ENCODE measurements at regions not wholly inside any gene's neighbourhood (a gene's known extent, or its start where the extent isn't known, plus 50 kb on each side); places are given as distances from the start of the nearest gene placed in this dataset.

- no peak overlapping the region for H2AFZ ChIP-seq (ENCODE audit: low read depth, low read length, severe bottlenecking)
- no peak overlapping the region for H3K9ac ChIP-seq (ENCODE audit: low read length)
- no peaks in the 10 kb centered on the region for H3F3A ChIP-seq (ENCODE audit: insufficient read depth)
- no peaks in the 10 kb centered on the region for H3K27me3 ChIP-seq (ENCODE audit: low read length)
- H3K9me2 ChIP-seq (replicated peaks; ENCODE audit: insufficient read depth, low read length) = no peaks in the 10 kb centered on the region
- H3K9me3 ChIP-seq (ENCODE audit: insufficient read depth, low read length) = no peaks in the 10 kb centered on the region
- H4K20me1 ChIP-seq (ENCODE audit: low read depth, low read length) = no peaks in the 10 kb centered on the region
- TF ChIP-seq, protein P1, sequence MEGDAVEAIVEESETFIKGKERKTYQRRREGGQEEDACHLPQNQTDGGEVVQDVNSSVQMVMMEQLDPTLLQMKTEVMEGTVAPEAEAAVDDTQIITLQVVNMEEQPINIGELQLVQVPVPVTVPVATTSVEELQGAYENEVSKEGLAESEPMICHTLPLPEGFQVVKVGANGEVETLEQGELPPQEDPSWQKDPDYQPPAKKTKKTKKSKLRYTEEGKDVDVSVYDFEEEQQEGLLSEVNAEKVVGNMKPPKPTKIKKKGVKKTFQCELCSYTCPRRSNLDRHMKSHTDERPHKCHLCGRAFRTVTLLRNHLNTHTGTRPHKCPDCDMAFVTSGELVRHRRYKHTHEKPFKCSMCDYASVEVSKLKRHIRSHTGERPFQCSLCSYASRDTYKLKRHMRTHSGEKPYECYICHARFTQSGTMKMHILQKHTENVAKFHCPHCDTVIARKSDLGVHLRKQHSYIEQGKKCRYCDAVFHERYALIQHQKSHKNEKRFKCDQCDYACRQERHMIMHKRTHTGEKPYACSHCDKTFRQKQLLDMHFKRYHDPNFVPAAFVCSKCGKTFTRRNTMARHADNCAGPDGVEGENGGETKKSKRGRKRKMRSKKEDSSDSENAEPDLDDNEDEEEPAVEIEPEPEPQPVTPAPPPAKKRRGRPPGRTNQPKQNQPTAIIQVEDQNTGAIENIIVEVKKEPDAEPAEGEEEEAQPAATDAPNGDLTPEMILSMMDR (IDR thresholded peaks at IDR 0.05; ENCODE audit: insufficient read depth, low read length, poor library complexity, severe bottlenecking) = no peak
- no peak for TF ChIP-seq EZH2phosphoT487 (conservative IDR thresholded peaks at IDR 0.05; ENCODE audit: low read length)
- H3K79me2 ChIP-seq (ENCODE audit: insufficient read depth, low read length) = no peaks in the 10 kb centered on the region
- no peak overlapping the region for H3K4me3 ChIP-seq (ENCODE audit: insufficient read depth, low read length, poor library complexity, severe bottlenecking)
- no peaks in the 10 kb centered on the region for H3K36me3 ChIP-seq (ENCODE audit: low read length)
- H3K4me2 ChIP-seq (ENCODE audit: low read depth, low read length, poor library complexity, severe bottlenecking) = no peak overlapping the region
- H3K27ac ChIP-seq (ENCODE audit: low read depth, low read length) = no peak overlapping the region
These were observed 236.2 kb upstream of the HTR2A start for GRCh38 chr13:47133011-47133445.

GRCh38 chr13:47129461-47129860 lies 232.6 kb upstream of the HTR2A start:
- H2AFZ ChIP-seq (ENCODE audit: low read depth, low read length, severe bottlenecking) = no peak overlapping the region
- no peaks in the 10 kb centered on the region for H4K20me1 ChIP-seq (ENCODE audit: low read depth, low read length)
- no peak overlapping the region for H3K4me3 ChIP-seq (ENCODE audit: insufficient read depth, low read length, poor library complexity, severe bottlenecking)
- no peaks in the 10 kb centered on the region for H3F3A ChIP-seq (ENCODE audit: insufficient read depth)
- no peaks in the 10 kb centered on the region for H3K27me3 ChIP-seq (ENCODE audit: low read length)
- no peaks in the 10 kb centered on the region for H3K9me2 ChIP-seq (replicated peaks; ENCODE audit: insufficient read depth, low read length)
- no peak overlapping the region for H3K4me2 ChIP-seq (ENCODE audit: low read depth, low read length, poor library complexity, severe bottlenecking)
- no peaks in the 10 kb centered on the region for H3K9me3 ChIP-seq (ENCODE audit: insufficient read depth, low read length)
- H3K79me2 ChIP-seq (ENCODE audit: insufficient read depth, low read length) = no peaks in the 10 kb centered on the region
- no peak overlapping the region for H3K9ac ChIP-seq (ENCODE audit: low read length)
- TF ChIP-seq, protein P1 (IDR thresholded peaks at IDR 0.05; ENCODE audit: insufficient read depth, low read length, poor library complexity, severe bottlenecking) = no peak
- no peak for TF ChIP-seq EZH2phosphoT487 (conservative IDR thresholded peaks at IDR 0.05; ENCODE audit: low read length)
- no peak overlapping the region for H3K27ac ChIP-seq (ENCODE audit: low read depth, low read length)
- no peaks in the 10 kb centered on the region for H3K36me3 ChIP-seq (ENCODE audit: low read length)

DNA sequence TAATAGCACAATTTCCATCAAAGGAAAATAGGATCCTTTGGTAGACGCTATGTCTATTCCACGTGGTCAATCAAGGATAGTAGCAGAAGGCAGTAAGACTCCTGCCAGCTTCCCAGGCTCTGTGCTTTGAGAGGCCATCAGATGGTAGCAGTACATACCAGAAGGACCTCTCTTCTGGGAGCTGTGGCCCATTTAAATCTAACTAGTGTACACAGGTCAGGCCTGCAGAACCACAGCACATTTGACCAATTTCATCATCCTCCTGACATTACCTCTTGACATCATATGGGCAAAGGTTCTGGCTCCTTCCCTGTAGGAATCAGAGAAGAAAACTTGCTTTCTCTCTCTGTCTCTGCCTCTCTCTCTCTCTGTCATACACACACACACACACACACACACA lies 229.6 kb upstream of the HTR2A start:
- Histone ChIP-seq H3K9ac (ENCODE audit: low read length) (no peak overlapping the region), H3K9me3 (ENCODE audit: insufficient read depth, low read length) (no peaks in the 10 kb centered on the region), H3K36me3 (ENCODE audit: low read length) (no peaks in the 10 kb centered on the region), H3K9me2 (replicated peaks; ENCODE audit: insufficient read depth, low read length) (no peaks in the 10 kb centered on the region), H3K79me2 (ENCODE audit: insufficient read depth, low read length) (no peaks in the 10 kb centered on the region), H4K20me1 (ENCODE audit: low read depth, low read length) (no peaks in the 10 kb centered on the region), H3F3A (ENCODE audit: insufficient read depth) (no peaks in the 10 kb centered on the region), H3K4me3 (ENCODE audit: insufficient read depth, low read length, poor library complexity, severe bottlenecking) (no peak overlapping the region), H2AFZ (ENCODE audit: low read depth, low read length, severe bottlenecking) (no peak overlapping the region), H3K27me3 (ENCODE audit: low read length) (no peaks in the 10 kb centered on the region), H3K4me2 (ENCODE audit: low read depth, low read length, poor library complexity, severe bottlenecking) (no peak overlapping the region), H3K27ac (ENCODE audit: low read depth, low read length) (no peak overlapping the region)
- no peak for TF ChIP-seq EZH2phosphoT487 (conservative IDR thresholded peaks at IDR 0.05; ENCODE audit: low read length)

- Histone ChIP-seq H2AFZ (ENCODE audit: low read depth, low read length, severe bottlenecking) (no peak overlapping the region), H3K79me2 (ENCODE audit: insufficient read depth, low read length) (no peaks in the 10 kb centered on the region), H3K27me3 (ENCODE audit: low read length) (no peaks in the 10 kb centered on the region), H4K20me1 (ENCODE audit: low read depth, low read length) (no peaks in the 10 kb centered on the region), H3K9ac (ENCODE audit: low read length) (no peak overlapping the region), H3F3A (ENCODE audit: insufficient read depth) (no peaks in the 10 kb centered on the region), H3K4me2 (ENCODE audit: low read depth, low read length, poor library complexity, severe bottlenecking) (no peak overlapping the region), H3K36me3 (ENCODE audit: low read length) (no peaks in the 10 kb centered on the region), H3K4me3 (ENCODE audit: insufficient read depth, low read length, poor library complexity, severe bottlenecking) (no peak overlapping the region), H3K27ac (ENCODE audit: low read depth, low read length) (no peak overlapping the region), H3K9me3 (ENCODE audit: insufficient read depth, low read length) (no peaks in the 10 kb centered on the region), H3K9me2 (replicated peaks; ENCODE audit: insufficient read depth, low read length) (no peaks in the 10 kb centered on the region)
- TF ChIP-seq, protein P1 (IDR thresholded peaks at IDR 0.05; ENCODE audit: insufficient read depth, low read length, poor library complexity, severe bottlenecking) = no peak
- no peak for TF ChIP-seq EZH2phosphoT487 (conservative IDR thresholded peaks at IDR 0.05; ENCODE audit: low read length)
These were observed 224.4 kb upstream of the HTR2A start for GRCh38 chr13:47121092-47121763.
